CD14-positive monocyte (primary cell): ENCODE measurements at regions not wholly inside any gene's neighbourhood (a gene's known extent, or its start where the extent isn't known, plus 50 kb on each side); places are given as distances from the start of the nearest gene placed in this dataset.

ENCODE experiments used
- DNase-seq, 3 donors: peaks; one replicate each; pipeline ENCODE4 v3.0.0-alpha.2; 2011 to 2022
- H2AFZ ChIP-seq: 2 replicates; pipeline ENCODE4 v1.6.0; 2012; ENCODE audit warnings: mild to moderate bottlenecking, low read depth, low read length, inconsistent platforms; ENCODE audit not compliant: insufficient read depth, poor library complexity, severe bottlenecking
- H3K27ac ChIP-seq, 2 donors: 1 replicate in 1 of 2; 2 replicates in 1 of 2; pipeline ENCODE4 v1.5.1; 2012 to 2013; ENCODE audit warnings: low read length in 2 of 2, control low read depth in 1 of 2, inconsistent platforms in 1 of 2, low read depth in 1 of 2, mild to moderate bottlenecking in 1 of 2
- H3K27me3 ChIP-seq, 2 donors: one replicate each; pipeline versions ENCODE4 v1.6.0 to v1.6.1; 2011 to 2013; ENCODE audit warnings: low read length in 2 of 2; ENCODE audit not compliant: control insufficient read depth in 2 of 2, insufficient read depth in 2 of 2
- H3K36me3 ChIP-seq, 2 donors: replicated peaks in 1 of 2; 1 replicate in 1 of 2; 2 replicates in 1 of 2; pipeline versions ENCODE4 v1.5.1 to v1.6.1; 2012 to 2013; ENCODE audit warnings: low read length in 2 of 2, control low read depth in 1 of 2, inconsistent platforms in 1 of 2, mild to moderate bottlenecking in 1 of 2; ENCODE audit not compliant: insufficient read depth in 2 of 2, control insufficient read depth in 1 of 2
- H3K4me1 ChIP-seq, 2 donors: 1 replicate in 1 of 2; 2 replicates in 1 of 2; pipeline versions ENCODE4 v1.5.1 to v1.6.1; 2012 to 2013; ENCODE audit warnings: low read length in 2 of 2, control low read depth in 1 of 2, inconsistent platforms in 1 of 2, mild to moderate bottlenecking in 1 of 2, moderate library complexity in 1 of 2; ENCODE audit not compliant: insufficient read depth in 2 of 2, control insufficient read depth in 1 of 2
- H3K4me2 ChIP-seq: replicated peaks from 2 replicates; pipeline ENCODE3; 2012; ENCODE audit warnings: low read length, moderate library complexity, mild to moderate bottlenecking; ENCODE audit not compliant: poor library complexity, severe bottlenecking; ENCODE audit errors: extremely low read depth
- H3K4me3 ChIP-seq, 3 experiments: fragments of 200-600 bp in 1 of 3; sonication (generic) in 1 of 3; replicated peaks in 1 of 3; 1 replicate in 2 of 3; 2 replicates in 1 of 3; pipeline ENCODE4 v1.5.1; 2011 to 2013; ENCODE audit warnings: low read length in 3 of 3, mild to moderate bottlenecking in 3 of 3, control low read depth in 2 of 3, low read depth in 2 of 3, inconsistent platforms in 1 of 3, moderate library complexity in 1 of 3
- H3K79me2 ChIP-seq: 2 replicates; pipeline ENCODE4 v1.6.0; 2012; ENCODE audit warnings: mild to moderate bottlenecking, control low read depth, inconsistent platforms, low read length, moderate library complexity; ENCODE audit not compliant: insufficient read depth
- H3K9ac ChIP-seq: 2 replicates; pipeline ENCODE4 v1.6.0; 2017; ENCODE audit warnings: low read length, mild to moderate bottlenecking; ENCODE audit not compliant: insufficient read depth, poor library complexity, severe bottlenecking
- H3K9me3 ChIP-seq, 2 donors: replicated peaks in 1 of 2; 1 replicate in 1 of 2; 2 replicates in 1 of 2; pipeline versions ENCODE4 v1.5.1 to v1.6.1; 2012 to 2013; ENCODE audit warnings: low read length in 2 of 2, control low read depth in 1 of 2; ENCODE audit not compliant: control insufficient read depth in 1 of 2, insufficient read depth in 1 of 2
- H4K20me1 ChIP-seq: 2 replicates; pipeline ENCODE4 v1.6.0; 2012; ENCODE audit warnings: mild to moderate bottlenecking, low read length, control low read depth, moderate library complexity; ENCODE audit not compliant: insufficient read depth
- H3K27ac Mint-ChIP-seq, 7 donors: one replicate each; pipeline ENCODE4 v1.8.0; 2020; ENCODE audit warnings: mild to moderate bottlenecking in 7 of 7, mixed read lengths in 7 of 7, moderate library complexity in 6 of 7, inconsistent platforms in 2 of 7
- H3K27me3 Mint-ChIP-seq, 3 donors: one replicate each; pipeline ENCODE4 v1.8.0; 2021 to 2022; ENCODE audit warnings: low read depth in 3 of 3, mild to moderate bottlenecking in 3 of 3, mixed read lengths in 3 of 3, moderate library complexity in 3 of 3, inconsistent platforms in 1 of 3
- H3K36me3 Mint-ChIP-seq, 2 donors: one replicate each; pipeline ENCODE4 v1.8.0; 2020; ENCODE audit warnings: mixed read lengths in 2 of 2, inconsistent platforms in 1 of 2, mild to moderate bottlenecking in 1 of 2
- H3K4me1 Mint-ChIP-seq: one replicate; pipeline ENCODE4 v1.8.0; 2020; ENCODE audit warnings: mild to moderate bottlenecking, mixed read lengths
- H3K4me3 Mint-ChIP-seq, 2 donors: one replicate each; pipeline ENCODE4 v1.8.0; 2020; ENCODE audit warnings: mild to moderate bottlenecking in 2 of 2, mixed read lengths in 2 of 2, moderate library complexity in 1 of 2
- H3K9me3 Mint-ChIP-seq, 7 donors: one replicate each; pipeline ENCODE4 v1.8.0; 2020 to 2022; ENCODE audit warnings: mixed read lengths in 7 of 7, mild to moderate bottlenecking in 6 of 7, moderate library complexity in 6 of 7, inconsistent platforms in 2 of 7
- WGBS: methylation state at CpG from one replicate; pipeline ENCODE4 v1.1.5; 2013; ENCODE audit warnings: missing lambda C conversion rate; ENCODE audit not compliant: insufficient coverage; 5-methylcytosine and 5-hydroxymethylcytosine counted together
- intact Hi-C, 2 donors: fragments of 100-400 bp; cut with micrococcal nuclease; formaldehyde crosslinking; loops; one replicate each; pipeline versions ENCODE4 v1.15.0 to v1.15.1; 2023
- TF ChIP-seq, protein P1 (sequence below): fragments of 200-600 bp; IDR thresholded peaks from one replicate; pipeline ENCODE4 v1.8.0; 2022; ENCODE audit warnings: antibody characterized with exemption, mild to moderate bottlenecking

DNA sequence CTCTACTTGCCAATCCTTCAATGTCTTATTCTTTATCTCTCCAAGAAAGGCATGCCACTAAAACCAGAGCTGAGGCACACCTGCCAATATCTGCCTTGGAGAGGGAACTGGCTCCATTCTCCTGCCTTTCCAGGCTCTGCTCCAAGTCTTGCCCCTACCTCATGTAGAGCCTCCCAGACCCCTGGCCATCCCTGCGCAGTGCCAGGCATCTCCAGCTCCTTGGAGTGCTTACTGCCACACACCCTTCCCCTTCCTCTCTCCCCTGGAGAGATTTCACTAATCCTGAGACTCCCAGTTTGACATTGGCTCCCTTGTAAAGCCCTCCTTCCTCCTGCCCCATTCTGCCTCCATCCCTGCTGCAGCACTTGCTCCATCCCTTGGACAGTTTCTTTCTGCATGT lies 255.2 kb upstream of the ZMIZ1 start:
- no peaks in the 10 kb centered on the region for H3K27me3 ChIP-seq
- Mint-ChIP-seq H3K27me3 (peaks cover 0 to 2% (median 0%) of the 10 kb centered on the region in 3 donors), H3K36me3 (no peaks in the 10 kb centered on the region), H3K27ac (peak overlapping the region in 2 of 7 donors; percentile 8 to 30), H3K9me3 (peaks cover 0 to 3% (median 0%) of the 10 kb centered on the region in 7 donors), H3K4me3 (no peak overlapping the region), H3K4me1 (peaks cover 12% of the 10 kb centered on the region)
- no peaks in the 10 kb centered on the region for H3K36me3 ChIP-seq
- DNase-seq: no peak
- H3K79me2 ChIP-seq: no peaks in the 10 kb centered on the region
- no peaks in the 10 kb centered on the region for H3K9me3 ChIP-seq
- H3K4me3 ChIP-seq: no peak overlapping the region
- TF ChIP-seq, protein P1, sequence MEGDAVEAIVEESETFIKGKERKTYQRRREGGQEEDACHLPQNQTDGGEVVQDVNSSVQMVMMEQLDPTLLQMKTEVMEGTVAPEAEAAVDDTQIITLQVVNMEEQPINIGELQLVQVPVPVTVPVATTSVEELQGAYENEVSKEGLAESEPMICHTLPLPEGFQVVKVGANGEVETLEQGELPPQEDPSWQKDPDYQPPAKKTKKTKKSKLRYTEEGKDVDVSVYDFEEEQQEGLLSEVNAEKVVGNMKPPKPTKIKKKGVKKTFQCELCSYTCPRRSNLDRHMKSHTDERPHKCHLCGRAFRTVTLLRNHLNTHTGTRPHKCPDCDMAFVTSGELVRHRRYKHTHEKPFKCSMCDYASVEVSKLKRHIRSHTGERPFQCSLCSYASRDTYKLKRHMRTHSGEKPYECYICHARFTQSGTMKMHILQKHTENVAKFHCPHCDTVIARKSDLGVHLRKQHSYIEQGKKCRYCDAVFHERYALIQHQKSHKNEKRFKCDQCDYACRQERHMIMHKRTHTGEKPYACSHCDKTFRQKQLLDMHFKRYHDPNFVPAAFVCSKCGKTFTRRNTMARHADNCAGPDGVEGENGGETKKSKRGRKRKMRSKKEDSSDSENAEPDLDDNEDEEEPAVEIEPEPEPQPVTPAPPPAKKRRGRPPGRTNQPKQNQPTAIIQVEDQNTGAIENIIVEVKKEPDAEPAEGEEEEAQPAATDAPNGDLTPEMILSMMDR: no peak
- intact Hi-C loops: no loop called here
- no peak overlapping the region for H3K27ac ChIP-seq
- H3K4me1 ChIP-seq: peaks cover 12 to 14% of the 10 kb centered on the region in 2 donors
- WGBS: 100% methylated on average over 1 of the region's 1 CpG
- no peak overlapping the region for H3K9ac ChIP-seq
- no peak overlapping the region for H2AFZ ChIP-seq
- H4K20me1 ChIP-seq: no peaks in the 10 kb centered on the region
- no peak overlapping the region for H3K4me2 ChIP-seq

DNA sequence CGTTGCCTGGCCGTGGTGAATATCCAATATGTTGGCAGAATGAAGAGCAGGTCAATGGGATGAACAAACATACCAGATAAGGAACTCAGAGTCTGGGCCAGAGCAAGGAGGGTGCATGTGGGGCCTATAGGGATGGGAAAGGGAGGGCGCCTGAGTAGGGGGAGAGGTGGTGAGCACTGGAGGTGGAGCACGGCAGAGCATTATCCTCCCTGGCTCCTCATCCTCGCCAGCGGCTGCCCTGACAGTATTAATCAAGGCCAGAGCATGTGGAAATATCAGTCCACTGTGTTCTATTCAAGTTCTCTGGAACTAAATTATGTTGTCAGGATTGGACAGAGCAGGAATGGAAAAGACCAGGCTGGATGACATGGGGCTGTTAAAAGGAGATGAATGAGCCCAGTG lies 254.8 kb upstream of the ZMIZ1 start:
- no peak for DNase-seq
- Histone ChIP-seq H3K4me1 (peaks cover 12 to 14% of the 10 kb centered on the region in 2 donors), H3K79me2 (no peaks in the 10 kb centered on the region), H3K36me3 (no peaks in the 10 kb centered on the region), H3K4me3 (no peak overlapping the region), H3K27ac (no peak overlapping the region), H4K20me1 (no peaks in the 10 kb centered on the region), H3K4me2 (no peak overlapping the region), H3K9me3 (no peaks in the 10 kb centered on the region), H3K9ac (no peak overlapping the region), H2AFZ (no peak overlapping the region), H3K27me3 (no peaks in the 10 kb centered on the region)
- H3K4me3 Mint-ChIP-seq: no peak overlapping the region
- intact Hi-C loops: no loop called here
- peaks cover 12% of the 10 kb centered on the region for H3K4me1 Mint-ChIP-seq
- 93% methylated on average over 5 of the region's 6 CpGs for WGBS
- no peak overlapping the region for H3K27ac Mint-ChIP-seq
- TF ChIP-seq, protein P1: no peak
- peaks cover 0 to 2% (median 0%) of the 10 kb centered on the region in 3 donors for H3K27me3 Mint-ChIP-seq
- H3K9me3 Mint-ChIP-seq: peaks cover 0 to 3% (median 0%) of the 10 kb centered on the region in 7 donors
- no peaks in the 10 kb centered on the region for H3K36me3 Mint-ChIP-seq
